ENCODE measurements at regions not wholly inside any gene's neighbourhood (a gene's known extent, or its start where the extent isn't known, plus 50 kb on each side); places are given as distances from the start of the nearest gene placed in this dataset.

GRCh38 chr1:229109320-229109761 is 161.6 kb upstream of the RAB4A start:
- CTCF ChIA-PET, result no interaction called here
- peaks cover 5% of the 10 kb centered on the region; the same call in 1 of the 2 replicates for H3K27me3 ChIP-seq (ENCODE audit: control insufficient read depth, insufficient read depth, low read length)

GRCh38 chr1:229110986-229111385 is 159.9 kb upstream of the RAB4A start:
- Histone ChIP-seq H3K9me3 (ENCODE audit: control insufficient read depth, insufficient read depth, low read depth, low read length) (no peaks in the 10 kb centered on the region), H3K36me3 (ENCODE audit: control insufficient read depth, insufficient read depth, low read length) (no peaks in the 10 kb centered on the region), H3K27ac (ENCODE audit: low read length) (no peak overlapping the region), H3K27me3 (ENCODE audit: control insufficient read depth, insufficient read depth, low read length) (no peaks in the 10 kb centered on the region), H3K4me1 (ENCODE audit: control insufficient read depth, insufficient read depth, low read length) (no peaks in the 10 kb centered on the region), H3K4me3 (ENCODE audit: low read depth in 2 of 2, low read length in 2 of 2) (no peak overlapping the region)
- CTCF ChIA-PET, result no interaction called here
- in situ Hi-C loops (cut with HindIII; ENCODE audit: low pct_unique_long_range_greater_than_20kb, low sequenced_read_pairs) (no loop called here), intact Hi-C loops (cut with micrococcal nuclease; ENCODE audit: unreplicated experiment) (no loop called here)
- no peak for DNase-seq (ENCODE audit: low read depth, low spot score)
- ATAC-seq, result no peak
- TF ChIP-seq POLR2AphosphoS5 (IDR thresholded peaks at IDR 0.05; ENCODE audit: low read depth, low read length) (no peak), TCF7L2 (IDR thresholded peaks at IDR 0.05; ENCODE audit: low read depth, low read length) (no peak), CTCF (IDR thresholded peaks at IDR 0.05) (no peak), SIN3A (IDR thresholded peaks at IDR 0.05; ENCODE audit: borderline replicate concordance, insufficient read depth, low read depth, low read length) (no peak), REST (IDR thresholded peaks at IDR 0.05; ENCODE audit: insufficient read depth in 1 of 2, low read depth in 2 of 2, low read length in 1 of 2) (no peak)
- POLR2A ChIA-PET, result no interaction called here
- BruUV-seq (replicated peaks), result no TSS peak

More at GRCh38 chr1:229109320-229109761, 161.6 kb upstream of the RAB4A start:
- Histone ChIP-seq H3K4me1 (ENCODE audit: control insufficient read depth, insufficient read depth, low read length) (no peaks in the 10 kb centered on the region), H3K9me3 (ENCODE audit: control insufficient read depth, insufficient read depth, low read depth, low read length) (no peaks in the 10 kb centered on the region), H3K4me3 (ENCODE audit: low read depth in 2 of 2, low read length in 2 of 2) (no peak overlapping the region), H3K36me3 (ENCODE audit: control insufficient read depth, insufficient read depth, low read length) (no peaks in the 10 kb centered on the region), H3K27ac (ENCODE audit: low read length) (no peak overlapping the region)
- TF ChIP-seq POLR2AphosphoS5 (IDR thresholded peaks at IDR 0.05; ENCODE audit: low read depth, low read length), result no peak
- no peak for TF ChIP-seq CTCF (IDR thresholded peaks at IDR 0.05)
- TF ChIP-seq REST (IDR thresholded peaks at IDR 0.05; ENCODE audit: insufficient read depth in 1 of 2, low read depth in 2 of 2, low read length in 1 of 2), result no peak
- in situ Hi-C loops (cut with HindIII; ENCODE audit: low pct_unique_long_range_greater_than_20kb, low sequenced_read_pairs) (no loop called here), intact Hi-C loops (cut with micrococcal nuclease; ENCODE audit: unreplicated experiment) (no loop called here)
- no TSS peak for BruUV-seq (replicated peaks)
- POLR2A ChIA-PET, result no interaction called here
- ATAC-seq (no peak), DNase-seq (ENCODE audit: low read depth, low spot score) (no peak)

All from Panc1 (cell line).